Large intestine (tissue), 3 donors: ENCODE measurements at regions not wholly inside any gene's neighbourhood (a gene's known extent, or its start where the extent isn't known, plus 50 kb on each side); places are given as distances from the start of the nearest gene placed in this dataset.
A peak's percentile ranks its signal among the peaks of the same experiment; 100 is the strongest.

ENCODE experiments used
- DNase-seq, 2 donors: peaks; one replicate each; pipeline versions ENCODE4 v3.0.0 to v3.0.0-alpha.2; 2013
- H3K27ac ChIP-seq: one replicate; pipeline ENCODE4 v1.5.1; 2013; ENCODE audit warnings: low read length
- H3K27me3 ChIP-seq: 2 replicates; pipeline ENCODE4 v1.6.1; 2013; ENCODE audit warnings: low read length; ENCODE audit not compliant: control insufficient read depth, insufficient read depth
- H3K36me3 ChIP-seq: 2 replicates; pipeline ENCODE4 v1.6.1; 2013; ENCODE audit warnings: low read length; ENCODE audit not compliant: control insufficient read depth, insufficient read depth
- H3K4me1 ChIP-seq: one replicate; pipeline ENCODE4 v1.6.1; 2013; ENCODE audit warnings: low read length; ENCODE audit not compliant: control insufficient read depth, insufficient read depth
- H3K4me3 ChIP-seq: one replicate; pipeline ENCODE4 v1.5.1; 2013; ENCODE audit warnings: low read length
- H3K9me3 ChIP-seq: one replicate; pipeline ENCODE4 v1.6.1; 2013; ENCODE audit warnings: mild to moderate bottlenecking, low read depth, low read length, moderate library complexity; ENCODE audit not compliant: control insufficient read depth
- WGBS: methylation state at CpG from one replicate; pipeline ENCODE4 v1.1.5; 2013; ENCODE audit warnings: low lambda C conversion rate; ENCODE audit not compliant: insufficient coverage; 5-methylcytosine and 5-hydroxymethylcytosine counted together

GRCh38 chr14:103260629-103261124 lies 73.4 kb upstream of the EIF5 start:
- H3K4me3 ChIP-seq, result peak overlapping the region; percentile 14
- H3K9me3 ChIP-seq, result peaks cover 7% of the 10 kb centered on the region
- peak overlapping the region; percentile 9 for H3K27ac ChIP-seq
- H3K27me3 ChIP-seq, result no peaks in the 10 kb centered on the region
- 40% methylated on average over 1 of the region's 9 CpGs for WGBS
- DNase-seq, result peak in 1 of 2 donors; percentile 63
- H3K36me3 ChIP-seq, result no peaks in the 10 kb centered on the region
- H3K4me1 ChIP-seq, result peaks cover 5% of the 10 kb centered on the region

- H3K9me3 ChIP-seq, result no peaks in the 10 kb centered on the region
- peaks cover 5% of the 10 kb centered on the region for H3K27me3 ChIP-seq
- H3K4me1 ChIP-seq, result peaks cover 11% of the 10 kb centered on the region
- no peak overlapping the region for H3K27ac ChIP-seq
- DNase-seq, result peak in 1 of 2 donors; percentile 56
- H3K36me3 ChIP-seq, result no peaks in the 10 kb centered on the region
- no peak overlapping the region for H3K4me3 ChIP-seq
- WGBS, result no CpG with 5 or more reads among the region's 11 CpGs
Observed at GRCh38 chr14:103267226-103267910, 66.7 kb upstream of the EIF5 start.

- no peaks in the 10 kb centered on the region for H3K36me3 ChIP-seq
- DNase-seq, result no peak
- H3K4me1 ChIP-seq, result peaks cover 23% of the 10 kb centered on the region
- H3K9me3 ChIP-seq, result peaks cover 17% of the 10 kb centered on the region
- no CpG with 5 or more reads among the region's 7 CpGs for WGBS
- H3K27me3 ChIP-seq, result peaks cover 39% of the 10 kb centered on the region
- no peak overlapping the region for H3K4me3 ChIP-seq
- no peak overlapping the region for H3K27ac ChIP-seq
Observed at GRCh38 chr14:103271189-103271588, 62.8 kb upstream of the EIF5 start.

- Histone ChIP-seq H3K36me3 (no peaks in the 10 kb centered on the region), H3K4me1 (peaks cover 12% of the 10 kb centered on the region), H3K9me3 (peaks cover 17% of the 10 kb centered on the region), H3K27me3 (peaks cover 56% of the 10 kb centered on the region), H3K4me3 (peak overlapping the region; percentile 42), H3K27ac (no peak overlapping the region)
- peak in 1 of 2 donors; percentile 58 for DNase-seq
- WGBS, result no CpG with 5 or more reads among the region's 63 CpGs
Observed at GRCh38 chr14:103273145-103273744, 60.8 kb upstream of the EIF5 start.

- H3K36me3 ChIP-seq, result no peaks in the 10 kb centered on the region
- peaks cover 17% of the 10 kb centered on the region for H3K9me3 ChIP-seq
- peak overlapping the region; percentile 42 for H3K4me3 ChIP-seq
- H3K4me1 ChIP-seq, result peaks cover 12% of the 10 kb centered on the region
- no peak overlapping the region for H3K27ac ChIP-seq
- H3K27me3 ChIP-seq, result peaks cover 62% of the 10 kb centered on the region
- DNase-seq, result peak in 1 of 2 donors; percentile 62
- no CpG with 5 or more reads among the region's 79 CpGs for WGBS
Observed at GRCh38 chr14:103273745-103274615, 60.1 kb upstream of the EIF5 start.

GRCh38 chr14:103275000-103275399 lies 59.0 kb upstream of the EIF5 start:
- Histone ChIP-seq H3K27me3 (peaks cover 68% of the 10 kb centered on the region), H3K36me3 (no peaks in the 10 kb centered on the region)

GRCh38 chr14:103277931-103278330 lies 56.1 kb upstream of the EIF5 start:
- Histone ChIP-seq H3K27ac (no peak overlapping the region), H3K4me1 (peaks cover 12% of the 10 kb centered on the region), H3K9me3 (peaks cover 22% of the 10 kb centered on the region), H3K4me3 (no peak overlapping the region), H3K27me3 (peaks cover 69% of the 10 kb centered on the region), H3K36me3 (no peaks in the 10 kb centered on the region)
- no CpG with 5 or more reads among the region's 8 CpGs for WGBS
- no peak for DNase-seq

More at GRCh38 chr14:103275000-103275399, 59.0 kb upstream of the EIF5 start:
- Histone ChIP-seq H3K4me1 (peaks cover 12% of the 10 kb centered on the region), H3K27ac (no peak overlapping the region), H3K9me3 (peaks cover 22% of the 10 kb centered on the region), H3K4me3 (no peak overlapping the region)
- no peak for DNase-seq

- no peaks in the 10 kb centered on the region for H3K36me3 ChIP-seq
- peaks cover 55% of the 10 kb centered on the region for H3K27me3 ChIP-seq
- peaks cover 13% of the 10 kb centered on the region for H3K9me3 ChIP-seq
- H3K4me1 ChIP-seq, result peaks cover 4% of the 10 kb centered on the region
- H3K27ac ChIP-seq, result no peak overlapping the region
- H3K4me3 ChIP-seq, result no peak overlapping the region
- peak in 1 of 2 donors; percentile 59 for DNase-seq
- no CpG with 5 or more reads among the region's 102 CpGs for WGBS
Observed at GRCh38 chr14:103279142-103280025, 54.7 kb upstream of the EIF5 start.

- no peak for DNase-seq
- Histone ChIP-seq H3K4me3 (no peak overlapping the region), H3K9me3 (peaks cover 5% of the 10 kb centered on the region), H3K27ac (no peak overlapping the region), H3K27me3 (peaks cover 45% of the 10 kb centered on the region), H3K4me1 (peaks cover 3% of the 10 kb centered on the region), H3K36me3 (no peaks in the 10 kb centered on the region)
- WGBS, result 30% methylated on average over 3 of the region's 15 CpGs
Observed at GRCh38 chr14:103280278-103280928, 53.6 kb upstream of the EIF5 start.
